Left hindlimb (tissue), 1 donor: ENCODE measurements at regions not wholly inside any gene's neighbourhood (a gene's known extent, or its start where the extent isn't known, plus 50 kb on each side); places are given as distances from the start of the nearest gene placed in this dataset.
"Not testable (repeated sequence)": the region's sequence is repeated elsewhere in the genome, so short reads cannot be mapped to it uniquely, and the experiment has no call there.

Source experiments
- DNase-seq: peaks from one replicate; pipeline ENCODE4 v3.0.0-alpha.2; 2018

- DNase-seq: no peak
Observed at GRCh38 chr10:90288391-90288933, 569.4 kb downstream of the HTR7 start.

- no peak for DNase-seq
Observed at GRCh38 chr10:90289037-90289436, 568.8 kb downstream of the HTR7 start.

GRCh38 chr10:90293616-90294015, 564.2 kb downstream of the HTR7 start:
- DNase-seq: no peak

GRCh38 chr10:90294821-90295540, 562.9 kb downstream of the HTR7 start:
- not testable (repeated sequence) for DNase-seq

GRCh38 chr10:90302031-90302430, 555.8 kb downstream of the HTR7 start:
- DNase-seq: not testable (repeated sequence)

DNA sequence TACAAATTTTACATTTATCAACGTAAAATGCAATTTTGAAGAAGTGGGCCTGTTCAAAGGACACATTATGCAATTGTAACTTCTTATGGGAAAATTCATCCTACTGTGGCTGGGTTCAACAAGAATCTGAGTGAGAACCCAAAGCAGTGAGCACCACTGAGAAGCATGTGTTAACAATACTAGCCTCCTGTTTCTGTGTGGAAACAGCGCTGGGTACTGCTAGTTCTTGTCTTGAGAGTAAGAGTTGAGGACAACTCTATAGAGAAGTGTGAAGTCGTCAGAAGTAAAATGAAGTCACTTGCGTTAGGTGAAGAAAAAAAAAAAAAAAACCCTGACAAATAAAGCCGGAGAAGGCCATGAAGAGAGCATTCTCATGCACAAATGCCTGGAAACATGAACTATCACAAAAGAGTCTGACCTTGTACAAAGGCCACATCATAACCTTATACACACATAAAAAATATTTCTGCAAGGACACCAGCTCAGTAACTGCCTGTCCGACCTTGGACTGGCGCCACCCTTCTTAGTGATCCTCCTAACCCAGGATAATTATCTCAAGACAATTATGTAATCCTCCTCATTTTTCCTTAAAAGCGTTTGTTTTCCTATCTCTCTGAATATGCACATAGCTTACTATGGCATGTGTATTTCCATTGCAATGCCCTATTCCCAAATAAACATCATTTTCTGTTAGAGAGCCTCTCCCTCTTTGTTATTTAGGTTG, 554.9 kb downstream of the HTR7 start:
- DNase-seq: no peak

DNA sequence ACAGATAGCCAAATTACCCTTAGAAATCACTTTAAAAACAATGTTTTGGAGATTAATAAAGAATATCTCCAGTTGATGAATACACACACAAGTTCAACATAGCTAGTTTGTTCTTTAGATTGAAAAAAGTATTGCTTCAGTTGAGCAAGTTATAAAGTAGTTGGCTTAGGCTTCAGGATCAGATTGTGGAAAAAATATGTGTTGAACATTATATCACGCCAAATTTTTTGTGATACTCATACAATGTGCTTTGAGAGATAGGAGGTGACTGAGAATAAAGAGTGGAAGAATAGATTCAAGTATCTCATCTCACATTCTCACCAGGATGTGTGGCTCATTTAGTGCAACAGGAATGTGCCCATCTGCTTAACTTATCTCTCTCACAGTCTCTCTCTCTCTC, 553.3 kb downstream of the HTR7 start:
- no peak for DNase-seq

- no peak for DNase-seq
Observed at GRCh38 chr10:90306187-90306586, 551.7 kb downstream of the HTR7 start.

GRCh38 chr10:90308223-90308622, 549.6 kb downstream of the HTR7 start:
- DNase-seq: no peak

DNA sequence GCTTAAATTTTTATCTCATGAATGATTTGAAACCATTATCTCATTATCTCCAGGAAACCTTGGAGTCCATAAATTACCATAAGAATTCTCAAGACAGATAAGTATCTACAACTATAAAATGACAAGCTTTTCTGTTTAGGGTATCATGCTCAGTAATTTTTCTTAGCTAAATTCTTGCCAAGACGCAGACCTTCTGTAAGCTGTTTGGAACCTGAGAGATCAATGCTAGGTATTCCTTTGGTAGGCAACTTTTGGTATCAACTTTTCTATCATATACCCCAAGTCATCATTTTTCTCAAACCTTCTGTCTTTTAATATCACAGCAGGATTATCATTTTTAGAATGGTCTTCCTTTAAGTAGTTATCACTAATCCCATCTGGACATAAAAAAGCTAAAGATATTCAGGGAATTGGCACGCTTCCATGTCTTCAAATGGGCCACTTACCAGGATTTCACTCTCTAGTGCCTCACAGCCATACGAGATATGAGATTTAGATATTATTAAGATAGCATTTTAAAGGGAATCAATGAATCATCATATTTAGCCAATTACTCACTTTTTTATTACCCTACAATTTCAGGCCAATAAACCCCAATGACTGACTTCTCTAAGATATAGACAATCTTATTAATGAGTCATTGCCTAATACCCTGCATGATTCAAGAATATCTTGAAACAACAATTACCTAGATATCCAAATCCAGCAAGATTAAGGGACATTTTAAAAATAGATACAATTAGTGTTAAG, 544.1 kb downstream of the HTR7 start:
- no peak for DNase-seq

DNA sequence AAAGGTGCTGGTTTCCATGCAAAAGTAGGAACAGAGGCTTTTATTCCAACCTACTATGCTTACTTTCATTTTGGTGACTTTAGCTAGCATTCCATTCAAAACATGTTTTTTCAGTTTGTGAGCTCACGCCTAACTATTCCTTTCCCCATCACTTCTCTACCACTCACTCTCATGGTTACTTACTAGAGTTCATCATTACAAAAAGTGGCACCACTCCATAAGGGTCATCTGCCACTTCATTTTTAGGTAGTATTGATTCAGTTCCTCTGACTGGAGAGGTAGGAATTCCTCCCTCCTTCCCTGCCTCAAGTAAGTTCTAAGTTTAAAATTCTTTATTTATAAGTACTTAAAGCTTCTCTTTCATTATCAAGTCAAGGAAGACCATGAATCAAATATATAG, 543.1 kb downstream of the HTR7 start:
- no peak for DNase-seq

- no peak for DNase-seq
Observed at GRCh38 chr10:90317172-90317571, 540.7 kb downstream of the HTR7 start.

DNA sequence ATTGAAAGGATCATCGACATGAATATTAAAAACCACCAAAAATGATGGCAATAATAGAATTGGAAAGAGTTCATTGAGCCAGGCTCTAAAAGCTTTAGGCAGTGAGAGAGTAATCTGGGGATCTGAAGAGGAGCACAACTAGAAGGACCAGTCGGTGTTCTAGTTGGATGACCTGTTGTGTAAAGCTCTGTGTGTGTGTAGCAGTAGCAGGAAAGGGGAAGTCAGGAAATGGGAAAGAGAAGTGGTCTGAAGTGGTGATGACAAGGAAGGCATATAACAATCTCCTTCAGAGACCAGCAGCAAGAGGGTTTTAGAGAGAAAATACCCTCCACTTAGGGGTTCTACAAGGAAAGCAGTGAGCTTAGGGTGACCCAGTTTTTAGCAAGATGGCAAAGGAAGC, 539.2 kb downstream of the HTR7 start:
- DNase-seq: no peak

GRCh38 chr10:90319188-90319914, 538.5 kb downstream of the HTR7 start:
- no peak for DNase-seq

DNA sequence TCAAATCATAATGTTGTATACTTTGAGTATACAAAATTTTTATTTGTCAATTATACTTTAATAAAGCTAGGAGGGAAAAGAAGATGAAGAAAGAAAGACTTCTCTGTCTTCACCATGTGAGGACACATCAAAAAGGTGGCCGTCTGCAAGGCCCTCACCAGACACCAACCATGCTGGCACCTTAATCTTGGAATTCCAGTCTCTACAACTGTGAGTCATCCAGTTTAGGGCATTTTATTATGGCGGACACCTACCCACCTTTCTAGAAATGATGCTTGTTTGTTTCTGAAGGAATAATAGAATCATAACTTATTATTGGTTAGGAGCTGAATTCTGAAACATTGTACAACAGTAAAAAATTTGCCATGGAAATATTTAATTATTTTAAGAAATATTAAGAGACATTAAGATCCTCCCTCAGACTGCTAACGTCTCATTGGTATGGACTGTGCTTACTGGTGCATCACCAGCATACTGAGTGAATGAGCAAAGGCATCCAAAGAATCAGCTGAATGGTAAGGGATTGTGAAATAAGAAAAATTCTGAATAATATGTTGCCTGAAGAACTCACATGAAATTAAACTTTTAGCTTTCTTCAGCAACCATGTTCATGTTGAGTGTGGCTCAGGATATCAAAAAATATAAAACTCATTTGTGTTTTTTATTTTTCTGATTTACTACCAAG, 536.6 kb downstream of the HTR7 start:
- DNase-seq: no peak

DNA sequence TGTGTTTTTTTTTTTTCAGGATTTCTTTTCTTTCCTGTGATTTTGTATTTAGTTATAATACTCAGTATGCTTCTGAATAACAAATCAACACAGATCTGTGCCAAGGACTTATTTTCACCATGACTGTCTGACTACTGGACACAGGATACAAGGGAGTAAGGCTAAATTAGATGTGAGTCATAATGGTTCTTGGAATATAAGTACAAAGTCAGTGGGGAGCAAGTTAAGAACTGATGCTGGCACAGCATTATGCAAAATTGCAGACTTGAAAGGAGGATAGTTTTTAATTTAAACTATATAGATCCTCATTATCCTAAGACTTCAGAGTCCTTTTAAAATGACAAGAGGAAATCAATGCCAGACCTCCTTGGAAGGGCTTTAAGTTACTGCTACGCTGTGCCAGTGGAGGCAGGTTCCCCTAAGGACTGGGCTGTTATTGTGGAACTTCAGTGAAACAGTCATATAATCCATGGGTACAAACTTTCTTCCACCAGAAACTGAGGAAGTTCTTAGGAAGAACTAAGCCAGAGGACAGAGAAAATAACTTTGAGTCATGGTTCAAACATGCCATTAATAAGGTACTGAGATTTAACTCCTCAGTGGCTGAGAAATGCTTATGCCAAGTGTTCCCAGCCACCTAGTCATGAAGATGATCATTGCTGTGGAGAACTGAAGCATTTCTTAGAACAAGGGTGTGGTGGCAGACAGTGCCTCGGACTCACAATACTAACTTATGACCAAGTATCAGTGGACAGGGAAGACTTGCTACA, 531.2 kb downstream of the HTR7 start:
- no peak for DNase-seq

- DNase-seq: no peak
Observed at GRCh38 chr10:90327611-90328010, 530.2 kb downstream of the HTR7 start.

- no peak for DNase-seq
Observed at GRCh38 chr10:90328459-90328858, 529.4 kb downstream of the HTR7 start.

DNA sequence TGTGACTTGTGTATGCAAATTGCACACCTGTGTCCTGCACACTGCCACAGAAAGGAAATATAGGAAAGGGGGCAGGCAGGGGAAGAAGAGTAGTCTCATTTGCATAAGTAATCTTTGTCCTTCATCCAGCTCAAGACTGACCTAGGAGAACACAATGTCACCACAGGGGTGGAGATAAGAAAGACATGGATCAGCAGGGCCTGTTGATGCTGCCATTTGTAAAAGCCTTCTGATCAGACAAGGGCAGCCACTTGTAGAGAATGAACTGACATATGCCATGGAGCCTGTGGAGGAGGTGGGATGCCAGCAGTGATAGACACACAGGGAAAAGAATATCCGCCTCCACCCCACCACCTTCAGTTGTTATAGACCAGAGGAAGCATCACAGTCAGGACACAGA, 528.9 kb downstream of the HTR7 start:
- DNase-seq: no peak

- DNase-seq: no peak
Observed at GRCh38 chr10:90337316-90337715, 520.5 kb downstream of the HTR7 start.

- no peak for DNase-seq
Observed at GRCh38 chr10:90342480-90342879, 515.4 kb downstream of the HTR7 start.
